Activated CD4-positive, alpha-beta T cell treated with anti-CD3 and anti-CD28 coated beads, Interleukin-2, amount 10 ng/mL, durations not matched to agents 24 days and 14 days (primary cell): ENCODE measurements at regions not wholly inside any gene's neighbourhood (a gene's known extent, or its start where the extent isn't known, plus 50 kb on each side); places are given as distances from the start of the nearest gene placed in this dataset.
"Not testable (repeated sequence)": the region's sequence is repeated elsewhere in the genome, so short reads cannot be mapped to it uniquely, and the experiment has no call there.

Experiments used
- DNase-seq: peaks from one replicate; pipeline ENCODE4 v3.0.0; 2022
- H3K27ac Mint-ChIP-seq: one replicate; pipeline ENCODE4 v1.8.0; 2022; ENCODE audit warnings: mild to moderate bottlenecking, mixed read lengths
- H3K27me3 Mint-ChIP-seq: one replicate; pipeline ENCODE4 v1.8.0; 2022; ENCODE audit warnings: mixed read lengths
- H3K36me3 Mint-ChIP-seq: one replicate; pipeline ENCODE4 v1.8.0; 2022; ENCODE audit warnings: low read depth, mild to moderate bottlenecking, mixed read lengths
- H3K4me1 Mint-ChIP-seq: one replicate; pipeline ENCODE4 v1.8.0; 2021; ENCODE audit warnings: mixed read lengths
- H3K4me3 Mint-ChIP-seq: one replicate; pipeline ENCODE4 v1.8.0; 2022; ENCODE audit warnings: mild to moderate bottlenecking, moderate library complexity, mixed read lengths
- H3K9me3 Mint-ChIP-seq: one replicate; pipeline ENCODE4 v1.8.0; 2021; ENCODE audit warnings: mixed read lengths
- intact Hi-C: fragments of 100-400 bp; cut with micrococcal nuclease; formaldehyde crosslinking; loops from one replicate; pipeline ENCODE4 v1.15.1; 2023

DNA sequence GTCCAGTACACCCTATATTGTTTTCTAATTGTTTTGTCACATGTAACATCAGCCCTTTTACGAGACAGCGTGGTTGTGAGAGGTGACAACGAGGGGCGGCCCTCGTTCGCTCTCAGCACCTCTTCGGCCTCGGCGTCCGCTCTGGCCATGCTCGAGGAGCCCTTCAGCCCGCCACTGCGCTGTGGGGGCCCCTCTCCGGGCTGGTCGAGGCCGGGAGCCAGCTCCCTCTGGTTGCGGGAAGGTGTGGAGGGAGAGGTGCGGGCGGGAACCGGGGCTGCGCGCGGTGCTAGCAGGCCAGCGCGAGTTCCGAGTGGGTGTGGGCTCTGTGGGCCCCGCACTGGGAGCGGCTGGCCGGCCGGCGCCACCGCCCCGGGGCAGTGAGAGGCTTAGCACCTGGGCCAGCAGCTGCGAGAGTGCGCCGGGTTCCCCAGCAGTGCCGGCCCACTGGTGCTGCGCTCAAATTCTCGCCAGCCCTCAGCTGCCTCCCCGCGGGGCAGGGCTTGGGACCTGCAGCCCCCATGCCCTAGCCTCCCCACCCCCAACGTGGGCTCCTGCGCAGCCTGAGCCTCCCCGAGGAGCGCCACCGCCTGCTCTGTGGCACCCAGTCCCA is 145.0 kb downstream of the PSAT1 start:
- Mint-ChIP-seq H3K4me1 (peaks cover 6% of the 10 kb centered on the region), H3K4me3 (no peak overlapping the region), H3K36me3 (no peaks in the 10 kb centered on the region), H3K27ac (no peak overlapping the region), H3K9me3 (peaks cover 2% of the 10 kb centered on the region), H3K27me3 (peaks cover 6% of the 10 kb centered on the region)
- no peak for DNase-seq
- intact Hi-C loops, result no loop called here

- H3K4me1 Mint-ChIP-seq, H3K4me3 Mint-ChIP-seq, H3K27ac Mint-ChIP-seq, H3K36me3 Mint-ChIP-seq, DNase-seq, H3K27me3 Mint-ChIP-seq, intact Hi-C loops, H3K9me3 Mint-ChIP-seq: not testable (repeated sequence)
These were observed 145.7 kb downstream of the PSAT1 start for GRCh38 chr9:78442577-78442976.

- Mint-ChIP-seq H3K27ac (no peak overlapping the region), H3K9me3 (peaks cover 5% of the 10 kb centered on the region), H3K4me1 (peaks cover 6% of the 10 kb centered on the region), H3K27me3 (no peaks in the 10 kb centered on the region), H3K4me3 (no peak overlapping the region), H3K36me3 (no peaks in the 10 kb centered on the region)
- intact Hi-C loops, result no loop called here
- no peak for DNase-seq
These were observed 147.0 kb downstream of the PSAT1 start for GRCh38 chr9:78443946-78444345.

DNA sequence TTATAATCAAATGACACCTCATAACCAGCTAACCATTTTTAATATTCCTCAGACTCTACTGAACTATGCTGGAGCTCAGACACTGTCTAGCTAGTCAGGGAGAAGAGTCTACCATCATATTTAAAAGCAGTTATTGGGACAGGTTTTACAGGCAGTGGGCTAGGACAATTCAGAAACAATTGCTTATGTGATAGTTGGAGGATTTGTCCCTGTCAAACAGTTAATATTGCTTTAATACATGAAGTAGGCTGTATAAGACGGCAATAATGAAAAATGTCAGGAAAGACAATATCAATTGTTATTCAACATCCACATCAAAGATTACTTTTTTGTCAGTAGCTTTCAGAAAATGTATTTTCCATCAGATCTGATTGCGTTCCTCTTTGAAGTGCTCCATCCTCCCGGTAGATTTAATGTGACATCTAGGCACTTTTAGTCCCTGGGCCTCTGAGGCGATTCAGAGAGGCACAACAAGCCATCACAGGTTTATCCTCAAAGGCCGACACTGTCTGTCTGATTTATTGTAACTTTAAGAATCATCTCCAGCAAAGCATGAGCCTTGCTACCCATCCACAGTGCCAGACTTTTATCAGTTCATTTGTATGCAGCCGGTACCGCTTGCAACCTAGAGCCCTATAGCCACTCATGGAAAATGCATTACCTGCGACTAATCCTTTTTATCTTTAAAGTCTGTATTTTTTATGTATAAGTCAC is 152.2 kb downstream of the PSAT1 start:
- no peak overlapping the region for H3K4me3 Mint-ChIP-seq
- H3K4me1 Mint-ChIP-seq, result no peaks in the 10 kb centered on the region
- no peak overlapping the region for H3K27ac Mint-ChIP-seq
- DNase-seq, result no peak
- H3K36me3 Mint-ChIP-seq, result no peaks in the 10 kb centered on the region
- H3K9me3 Mint-ChIP-seq, result peaks cover 5% of the 10 kb centered on the region
- H3K27me3 Mint-ChIP-seq, result no peaks in the 10 kb centered on the region
- intact Hi-C loops, result no loop called here

DNA sequence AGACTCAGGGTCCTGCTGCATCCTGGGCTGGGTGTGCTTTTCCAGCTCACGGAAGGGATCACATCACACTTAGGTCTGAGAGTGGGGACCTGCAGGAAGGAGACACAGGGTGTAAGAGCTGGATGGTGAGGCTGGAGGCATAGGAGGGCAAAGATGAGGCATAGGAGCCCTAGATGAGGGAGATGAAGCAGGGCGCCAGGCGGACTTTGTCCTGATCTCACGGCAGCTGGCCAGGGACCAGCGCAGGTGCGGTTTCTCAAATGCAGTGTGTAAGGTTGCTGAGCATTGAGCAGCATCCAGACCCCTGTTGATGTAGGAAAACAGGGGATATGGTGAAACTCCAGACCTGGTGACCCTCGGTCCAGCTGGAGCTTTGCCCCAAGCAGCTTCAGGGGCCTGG is 156.5 kb downstream of the PSAT1 start:
- no peaks in the 10 kb centered on the region for H3K9me3 Mint-ChIP-seq
- H3K4me3 Mint-ChIP-seq, result no peak overlapping the region
- no peaks in the 10 kb centered on the region for H3K36me3 Mint-ChIP-seq
- no peak overlapping the region for H3K27ac Mint-ChIP-seq
- H3K27me3 Mint-ChIP-seq, result no peaks in the 10 kb centered on the region
- intact Hi-C loops, result no loop called here
- no peak for DNase-seq
- H3K4me1 Mint-ChIP-seq, result no peaks in the 10 kb centered on the region

DNA sequence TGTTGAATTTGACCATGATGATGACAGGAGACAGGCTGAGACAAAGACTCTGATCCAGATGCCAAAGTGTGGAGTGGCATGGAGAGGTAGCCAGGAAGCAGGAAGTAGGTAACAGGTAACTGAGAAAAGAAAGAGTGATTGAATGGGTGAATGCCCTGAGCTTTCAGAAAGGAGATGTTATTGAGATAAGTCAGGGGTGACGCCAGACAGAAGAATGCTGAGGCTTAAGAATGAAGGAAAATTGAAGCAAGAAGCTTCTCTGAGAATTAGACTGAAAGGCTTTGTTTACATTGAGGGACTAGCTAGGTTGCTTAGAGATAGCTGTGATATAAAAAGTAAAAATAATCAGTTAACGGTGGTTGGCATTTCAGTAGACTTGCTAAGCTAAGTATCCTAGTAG is 165.7 kb downstream of the PSAT1 start:
- DNase-seq, result no peak
- Mint-ChIP-seq H3K9me3 (peaks cover 5% of the 10 kb centered on the region), H3K27ac (no peak overlapping the region), H3K27me3 (no peaks in the 10 kb centered on the region), H3K4me3 (no peak overlapping the region), H3K36me3 (no peaks in the 10 kb centered on the region), H3K4me1 (no peaks in the 10 kb centered on the region)
- intact Hi-C loops, result no loop called here

DNA sequence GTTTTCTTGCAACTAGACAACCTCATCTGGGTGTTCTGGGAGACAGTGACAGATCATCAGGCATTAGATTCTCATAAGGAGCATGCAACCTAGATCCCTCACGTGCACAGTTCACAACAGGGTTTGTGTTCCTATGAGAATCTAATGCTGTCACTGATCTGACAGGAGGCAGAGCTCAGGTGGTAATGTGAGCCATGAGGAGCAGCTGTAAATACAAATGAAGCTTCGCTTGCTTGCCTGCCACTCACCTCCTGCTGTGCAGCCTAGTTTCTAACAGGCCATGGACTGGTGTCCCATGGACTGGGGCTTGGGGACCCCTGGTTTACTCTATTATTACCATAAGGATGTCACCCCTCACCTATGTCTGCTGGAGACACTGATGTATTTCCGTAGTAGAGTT is 166.8 kb downstream of the PSAT1 start:
- intact Hi-C loops, result no loop called here
- DNase-seq, result no peak
- H3K4me3 Mint-ChIP-seq, result no peak overlapping the region
- H3K36me3 Mint-ChIP-seq, result no peaks in the 10 kb centered on the region
- no peak overlapping the region for H3K27ac Mint-ChIP-seq
- H3K9me3 Mint-ChIP-seq, result peaks cover 5% of the 10 kb centered on the region
- no peaks in the 10 kb centered on the region for H3K4me1 Mint-ChIP-seq
- no peaks in the 10 kb centered on the region for H3K27me3 Mint-ChIP-seq

GRCh38 chr9:78468231-78468630 is 171.3 kb downstream of the PSAT1 start:
- peaks cover 5% of the 10 kb centered on the region for H3K27me3 Mint-ChIP-seq
- H3K9me3 Mint-ChIP-seq, result no peaks in the 10 kb centered on the region
- no peak for DNase-seq
- intact Hi-C loops, result no loop called here
- H3K27ac Mint-ChIP-seq, result no peak overlapping the region
- H3K4me1 Mint-ChIP-seq, result no peaks in the 10 kb centered on the region
- no peaks in the 10 kb centered on the region for H3K36me3 Mint-ChIP-seq
- H3K4me3 Mint-ChIP-seq, result no peak overlapping the region

DNA sequence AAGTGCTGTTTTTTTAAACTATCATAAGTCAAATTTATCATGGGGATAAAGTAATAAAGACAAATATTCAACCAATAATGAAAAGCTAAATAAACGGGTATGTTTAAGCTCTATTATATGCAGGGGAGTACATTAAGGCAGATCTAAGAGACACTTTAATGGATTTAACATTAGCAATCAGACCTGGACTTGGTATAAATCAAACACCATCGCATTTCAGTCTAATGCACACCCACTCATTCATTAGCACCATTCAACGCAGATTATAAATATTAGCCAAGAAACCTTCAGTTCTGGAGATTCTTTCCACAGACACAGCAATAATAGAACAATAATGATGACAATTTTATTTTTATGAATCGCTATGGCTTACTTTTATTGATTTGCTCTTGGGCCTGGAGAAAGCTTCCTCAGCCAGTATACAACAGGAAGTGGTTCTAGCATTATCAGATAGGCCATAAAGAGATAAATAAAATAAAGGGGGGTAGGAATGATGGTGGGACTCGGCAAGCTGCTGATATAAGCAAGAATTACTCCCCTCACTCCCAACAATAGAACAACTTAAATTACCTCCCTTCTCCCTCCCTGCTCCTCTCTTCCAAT is 172.2 kb downstream of the PSAT1 start:
- H3K36me3 Mint-ChIP-seq, result no peaks in the 10 kb centered on the region
- H3K4me3 Mint-ChIP-seq, result no peak overlapping the region
- H3K4me1 Mint-ChIP-seq, result no peaks in the 10 kb centered on the region
- DNase-seq, result no peak
- intact Hi-C loops, result no loop called here
- H3K9me3 Mint-ChIP-seq, result no peaks in the 10 kb centered on the region
- H3K27ac Mint-ChIP-seq, result no peak overlapping the region
- peaks cover 5% of the 10 kb centered on the region for H3K27me3 Mint-ChIP-seq

- Mint-ChIP-seq H3K4me3 (no peak overlapping the region), H3K27ac (no peak overlapping the region)
- intact Hi-C loops, result no loop called here
These were observed 173.3 kb downstream of the PSAT1 start for GRCh38 chr9:78470216-78470615.

DNA sequence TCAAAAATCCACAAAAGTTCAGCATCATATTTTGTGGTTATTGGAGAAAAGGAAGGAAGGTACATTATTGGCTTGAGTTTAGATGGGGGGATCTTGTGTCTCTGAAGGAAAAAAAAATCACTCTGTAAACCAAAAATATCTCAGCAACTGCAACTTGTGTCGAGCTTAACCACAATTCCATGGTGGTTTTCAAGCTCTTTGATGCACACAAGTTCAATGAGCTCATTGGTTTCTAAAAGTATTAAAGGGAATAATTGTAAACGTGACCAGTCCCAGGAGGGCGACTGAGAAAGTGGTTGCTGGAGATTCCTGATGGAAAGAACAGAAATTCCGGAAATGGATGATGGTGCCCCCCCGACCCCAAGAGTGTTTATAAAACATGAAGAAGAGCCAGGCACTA is 173.8 kb downstream of the PSAT1 start:
- H3K4me3 Mint-ChIP-seq, result no peak overlapping the region
- H3K27me3 Mint-ChIP-seq, result peaks cover 5% of the 10 kb centered on the region
- no peak overlapping the region for H3K27ac Mint-ChIP-seq
- intact Hi-C loops, result no loop called here
- no peak for DNase-seq
- no peaks in the 10 kb centered on the region for H3K4me1 Mint-ChIP-seq
- no peaks in the 10 kb centered on the region for H3K9me3 Mint-ChIP-seq
- no peaks in the 10 kb centered on the region for H3K36me3 Mint-ChIP-seq

More at GRCh38 chr9:78470216-78470615, 173.3 kb downstream of the PSAT1 start:
- H3K9me3 Mint-ChIP-seq, result no peaks in the 10 kb centered on the region
- H3K27me3 Mint-ChIP-seq, result peaks cover 5% of the 10 kb centered on the region
- H3K4me1 Mint-ChIP-seq, result no peaks in the 10 kb centered on the region
- DNase-seq, result no peak
- H3K36me3 Mint-ChIP-seq, result no peaks in the 10 kb centered on the region

GRCh38 chr9:78472111-78472510 is 175.2 kb downstream of the PSAT1 start:
- no peaks in the 10 kb centered on the region for H3K4me1 Mint-ChIP-seq
- intact Hi-C loops, result no loop called here
- no peak overlapping the region for H3K27ac Mint-ChIP-seq
- H3K4me3 Mint-ChIP-seq, result no peak overlapping the region
- no peaks in the 10 kb centered on the region for H3K9me3 Mint-ChIP-seq
- H3K27me3 Mint-ChIP-seq, result peaks cover 5% of the 10 kb centered on the region
- no peaks in the 10 kb centered on the region for H3K36me3 Mint-ChIP-seq
- no peak for DNase-seq

DNA sequence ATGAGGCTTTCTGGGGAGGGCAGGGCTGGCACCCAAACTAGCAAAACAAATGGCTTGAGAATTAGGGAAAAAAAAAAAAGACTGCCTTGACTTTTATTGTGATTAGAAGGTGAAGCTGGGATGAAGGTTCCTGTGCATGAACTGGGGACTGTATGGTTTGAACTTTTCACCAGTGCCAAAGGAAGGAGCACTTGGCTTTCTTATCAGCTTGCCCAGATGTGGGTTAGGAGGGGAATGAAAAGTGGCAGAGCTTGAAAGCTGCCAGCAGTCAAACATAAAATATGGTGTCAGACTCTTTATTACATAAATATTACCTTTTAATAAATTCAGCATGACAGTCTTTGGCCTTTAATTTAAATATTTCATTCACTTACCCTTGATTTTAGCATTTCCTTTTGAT is 182.5 kb downstream of the PSAT1 start:
- H3K4me3 Mint-ChIP-seq, result no peak overlapping the region
- no peaks in the 10 kb centered on the region for H3K27me3 Mint-ChIP-seq
- DNase-seq, result no peak
- no peaks in the 10 kb centered on the region for H3K36me3 Mint-ChIP-seq
- intact Hi-C loops, result no loop called here
- H3K4me1 Mint-ChIP-seq, result no peaks in the 10 kb centered on the region
- H3K27ac Mint-ChIP-seq, result no peak overlapping the region
- no peaks in the 10 kb centered on the region for H3K9me3 Mint-ChIP-seq

DNA sequence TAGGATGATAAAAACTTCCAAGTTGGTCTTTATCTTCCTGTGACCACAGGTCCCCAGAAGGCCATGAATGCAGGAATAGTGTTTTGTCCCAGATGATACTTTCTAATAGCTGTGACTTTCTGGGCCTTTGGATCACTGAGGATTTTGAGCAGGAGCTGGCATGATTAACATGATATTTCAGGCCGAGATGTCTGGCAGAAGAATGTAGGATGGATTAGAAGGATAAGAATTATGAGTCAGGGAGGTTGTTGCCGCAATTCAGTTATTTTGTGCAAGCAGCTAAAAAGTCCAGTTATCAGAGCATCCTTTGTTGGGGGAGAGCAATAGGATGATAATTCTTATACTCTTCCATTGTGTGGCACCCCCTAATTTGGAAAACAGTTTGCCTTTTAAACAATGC is 189.7 kb downstream of the PSAT1 start:
- Mint-ChIP-seq H3K27me3 (no peaks in the 10 kb centered on the region), H3K36me3 (no peaks in the 10 kb centered on the region), H3K4me1 (no peaks in the 10 kb centered on the region), H3K9me3 (no peaks in the 10 kb centered on the region), H3K4me3 (no peak overlapping the region), H3K27ac (no peak overlapping the region)
- no peak for DNase-seq
- intact Hi-C loops, result no loop called here
